ENCODE measurements at regions not wholly inside any gene's neighbourhood (a gene's known extent, or its start where the extent isn't known, plus 50 kb on each side); places are given as distances from the start of the nearest gene placed in this dataset.
"Not testable (repeated sequence)": the region's sequence is repeated elsewhere in the genome, so short reads cannot be mapped to it uniquely, and the experiment has no call there.

DNA sequence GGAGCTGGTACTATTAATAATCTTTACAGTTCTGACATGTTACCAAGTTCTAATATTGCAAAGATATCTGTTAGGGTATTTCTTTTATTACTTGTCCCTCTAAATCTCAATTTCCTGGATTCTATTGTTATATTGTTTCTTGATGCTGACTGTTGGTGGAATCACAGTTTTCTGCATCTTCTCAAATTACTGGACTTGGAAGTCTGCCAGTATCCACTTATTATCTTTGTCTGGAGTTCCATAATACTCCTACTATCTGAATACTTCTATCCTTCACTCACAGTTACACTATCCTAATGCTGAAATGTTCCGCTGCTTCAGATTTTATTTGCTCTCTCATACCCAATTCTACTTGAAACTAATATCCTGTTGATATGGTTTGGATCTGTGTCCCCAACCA, 1985.7 kb upstream of the PRR20A start:
- Mint-ChIP-seq H3K4me3 (no peak overlapping the region), H3K27ac (no peak overlapping the region), H3K9me3 (peaks cover 5 to 21% of the 10 kb centered on the region in 2 donors), H3K4me1 (ENCODE audit: low read depth) (no peaks in the 10 kb centered on the region), H3K27me3 (ENCODE audit: low read depth) (no peaks in the 10 kb centered on the region), H3K36me3 (ENCODE audit: insufficient read depth in 2 of 2) (peaks cover 2 to 3% of the 10 kb centered on the region in 2 donors)
- DNase-seq (no peak), ATAC-seq (replicated peaks in 1 of 2) (no peak)

GRCh38 chr13:55159765-55160164, 1981.0 kb upstream of the PRR20A start:
- Mint-ChIP-seq H3K36me3 (ENCODE audit: insufficient read depth in 2 of 2) (peaks cover 0 to 4% of the 10 kb centered on the region in 2 donors), H3K27me3 (ENCODE audit: low read depth) (no peaks in the 10 kb centered on the region), H3K9me3 (peaks cover 6 to 17% of the 10 kb centered on the region in 2 donors), H3K27ac (no peak overlapping the region), H3K4me1 (ENCODE audit: low read depth) (no peaks in the 10 kb centered on the region), H3K4me3 (no peak overlapping the region)
- no peak for DNase-seq
- no peak for ATAC-seq (replicated peaks in 1 of 2)

DNA sequence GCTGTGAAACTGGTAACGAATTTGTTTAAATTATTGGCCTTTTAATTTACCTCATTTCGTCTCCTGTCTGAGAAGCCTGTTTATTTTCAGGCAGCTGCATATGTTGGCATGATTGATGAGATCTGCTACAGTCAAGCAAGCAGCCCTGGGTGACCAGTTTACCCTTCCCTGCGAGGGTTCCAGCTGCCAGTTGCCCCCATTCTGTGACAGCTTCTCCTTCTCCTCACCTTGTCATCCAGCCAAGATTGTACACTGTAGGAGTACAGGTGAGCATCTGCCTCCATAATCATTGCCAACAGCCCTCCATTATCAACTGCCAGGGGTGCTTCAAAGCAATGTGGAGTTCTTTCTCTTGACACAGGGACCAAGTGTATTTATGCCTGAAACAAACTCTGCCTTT, 1979.9 kb upstream of the PRR20A start:
- H3K4me3 Mint-ChIP-seq, result no peak overlapping the region
- peaks cover 6 to 15% of the 10 kb centered on the region in 2 donors for H3K9me3 Mint-ChIP-seq
- ATAC-seq (replicated peaks in 1 of 2) (no peak), DNase-seq (no peak)
- H3K27ac Mint-ChIP-seq, result no peak overlapping the region
- no peaks in the 10 kb centered on the region for H3K27me3 Mint-ChIP-seq (ENCODE audit: low read depth)
- H3K36me3 Mint-ChIP-seq (ENCODE audit: insufficient read depth in 2 of 2), result peaks cover 1 to 4% of the 10 kb centered on the region in 2 donors
- no peaks in the 10 kb centered on the region for H3K4me1 Mint-ChIP-seq (ENCODE audit: low read depth)

DNA sequence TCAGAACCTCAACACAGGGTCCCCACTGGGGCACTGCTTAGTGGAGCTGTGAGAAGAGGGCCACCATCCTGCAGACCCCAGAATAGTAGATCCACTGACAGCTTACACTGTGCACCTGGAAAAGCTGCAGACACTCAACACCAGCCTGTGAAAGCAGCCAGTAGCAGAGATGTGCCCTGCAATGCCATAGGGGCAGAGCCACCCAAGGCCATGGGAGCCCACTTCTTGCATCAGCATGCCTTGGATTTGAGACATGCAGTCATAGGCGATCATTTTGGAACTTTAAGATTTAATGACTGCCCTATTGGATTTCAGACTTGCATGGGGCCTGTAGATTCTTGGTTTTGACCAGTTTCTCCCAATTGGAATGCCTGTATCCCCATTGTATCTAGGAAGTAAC, 1962.1 kb upstream of the PRR20A start:
- H3K4me1 Mint-ChIP-seq (ENCODE audit: low read depth); H3K36me3 Mint-ChIP-seq (ENCODE audit: insufficient read depth in 2 of 2); H3K27me3 Mint-ChIP-seq (ENCODE audit: low read depth); H3K4me3 Mint-ChIP-seq; H3K27ac Mint-ChIP-seq; DNase-seq; ATAC-seq (replicated peaks in 1 of 2): not testable (repeated sequence)
- H3K9me3 Mint-ChIP-seq, result peaks cover 12 to 23% of the 10 kb centered on the region in 2 donors

- Mint-ChIP-seq H3K4me3 (no peak overlapping the region), H3K36me3 (ENCODE audit: insufficient read depth in 2 of 2) (no peaks in the 10 kb centered on the region), H3K9me3 (peaks cover 3 to 4% of the 10 kb centered on the region in 2 donors), H3K4me1 (ENCODE audit: low read depth) (no peaks in the 10 kb centered on the region), H3K27ac (no peak overlapping the region), H3K27me3 (ENCODE audit: low read depth) (no peaks in the 10 kb centered on the region)
- ATAC-seq (replicated peaks in 1 of 2) (no peak), DNase-seq (no peak)
These were observed 1949.7 kb upstream of the PRR20A start for GRCh38 chr13:55190996-55191395.

DNA sequence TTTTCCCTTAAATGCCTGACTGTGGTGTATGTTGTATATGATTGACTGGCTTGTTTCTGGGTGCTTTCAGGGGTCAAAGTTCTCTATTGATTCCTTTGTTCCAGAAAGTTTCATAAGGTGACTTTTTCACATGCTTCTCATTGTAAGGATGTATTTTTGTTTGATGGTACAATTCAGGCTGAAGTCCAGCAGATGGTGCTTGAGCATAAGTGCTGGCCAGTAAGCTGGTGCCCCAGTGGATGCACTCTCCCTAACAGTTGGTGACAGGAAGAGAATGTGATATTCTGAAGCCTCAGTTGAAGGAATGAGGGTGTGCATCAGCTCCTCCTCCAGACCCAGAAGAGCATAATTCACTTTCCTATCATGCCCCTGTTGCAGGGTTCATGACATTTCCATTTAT, 1941.6 kb upstream of the PRR20A start:
- no peaks in the 10 kb centered on the region for H3K27me3 Mint-ChIP-seq (ENCODE audit: low read depth)
- ATAC-seq (replicated peaks in 1 of 2) (no peak), DNase-seq (no peak)
- peaks cover 5 to 9% of the 10 kb centered on the region in 2 donors for H3K9me3 Mint-ChIP-seq
- H3K4me3 Mint-ChIP-seq, result no peak overlapping the region
- H3K36me3 Mint-ChIP-seq (ENCODE audit: insufficient read depth in 2 of 2), result peaks cover 0 to 4% of the 10 kb centered on the region in 2 donors
- H3K27ac Mint-ChIP-seq, result no peak overlapping the region
- H3K4me1 Mint-ChIP-seq (ENCODE audit: low read depth), result no peaks in the 10 kb centered on the region

GRCh38 chr13:55214841-55215345, 1925.8 kb upstream of the PRR20A start:
- Mint-ChIP-seq H3K27me3 (ENCODE audit: low read depth) (no peaks in the 10 kb centered on the region), H3K9me3 (peaks cover 4 to 5% of the 10 kb centered on the region in 2 donors), H3K4me1 (ENCODE audit: low read depth) (no peaks in the 10 kb centered on the region), H3K36me3 (ENCODE audit: insufficient read depth in 2 of 2) (no peaks in the 10 kb centered on the region), H3K27ac (no peak overlapping the region), H3K4me3 (no peak overlapping the region)
- DNase-seq (no peak), ATAC-seq (replicated peaks in 1 of 2) (no peak)

GRCh38 chr13:55219538-55219937, 1921.2 kb upstream of the PRR20A start:
- no peaks in the 10 kb centered on the region for H3K27me3 Mint-ChIP-seq (ENCODE audit: low read depth)
- no peaks in the 10 kb centered on the region for H3K4me1 Mint-ChIP-seq (ENCODE audit: low read depth)
- H3K27ac Mint-ChIP-seq, result no peak overlapping the region
- no peaks in the 10 kb centered on the region for H3K36me3 Mint-ChIP-seq (ENCODE audit: insufficient read depth in 2 of 2)
- H3K9me3 Mint-ChIP-seq, result peaks cover 1 to 6% of the 10 kb centered on the region in 2 donors
- ATAC-seq (replicated peaks in 1 of 2) (no peak), DNase-seq (no peak)
- H3K4me3 Mint-ChIP-seq, result no peak overlapping the region

DNA sequence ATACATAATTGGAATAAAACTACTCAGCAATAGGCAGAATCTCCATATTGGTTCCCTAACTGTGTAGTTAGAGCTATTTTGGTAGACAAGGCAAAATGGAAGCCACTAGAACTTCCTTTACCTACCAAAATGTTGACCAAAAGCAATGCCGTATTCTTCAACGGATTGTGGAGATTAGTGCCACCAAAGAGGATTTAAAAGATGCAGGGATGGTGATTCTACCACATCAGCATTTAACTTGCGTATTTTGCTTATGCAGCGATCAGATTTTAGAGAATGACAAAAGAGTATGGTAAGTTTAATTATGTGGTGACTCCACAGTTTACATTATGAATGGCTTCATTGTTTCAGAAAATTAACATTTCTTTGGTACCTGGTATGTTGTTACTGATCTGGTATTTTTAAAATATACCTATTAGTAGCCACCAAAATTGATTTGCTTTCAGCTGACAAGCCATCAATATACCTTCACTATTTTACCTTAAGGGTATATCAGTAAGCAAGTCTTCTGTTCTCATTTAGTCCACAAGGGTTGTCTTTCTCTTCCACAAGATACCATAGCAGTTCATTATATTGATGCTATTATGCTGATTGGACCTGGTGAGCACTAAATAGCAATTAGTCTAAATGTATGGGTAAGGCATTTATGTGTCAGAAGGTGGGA, 1910.7 kb upstream of the PRR20A start:
- Mint-ChIP-seq H3K27me3 (ENCODE audit: low read depth) (no peaks in the 10 kb centered on the region), H3K4me3 (no peak overlapping the region), H3K36me3 (ENCODE audit: insufficient read depth in 2 of 2) (no peaks in the 10 kb centered on the region), H3K4me1 (ENCODE audit: low read depth) (no peaks in the 10 kb centered on the region), H3K9me3 (peaks cover 9 to 10% of the 10 kb centered on the region in 2 donors), H3K27ac (no peak overlapping the region)
- DNase-seq (no peak), ATAC-seq (replicated peaks in 1 of 2) (no peak)

- Mint-ChIP-seq H3K4me3 (no peak overlapping the region), H3K27ac (no peak overlapping the region), H3K9me3 (peaks cover 9 to 10% of the 10 kb centered on the region in 2 donors), H3K27me3 (ENCODE audit: low read depth) (no peaks in the 10 kb centered on the region), H3K4me1 (ENCODE audit: low read depth) (no peaks in the 10 kb centered on the region), H3K36me3 (ENCODE audit: insufficient read depth in 2 of 2) (no peaks in the 10 kb centered on the region)
- DNase-seq (no peak), ATAC-seq (replicated peaks in 1 of 2) (no peak)
These were observed 1910.2 kb upstream of the PRR20A start for GRCh38 chr13:55230570-55230908.

GRCh38 chr13:55234311-55234710, 1906.4 kb upstream of the PRR20A start:
- ATAC-seq (replicated peaks in 1 of 2) (no peak), DNase-seq (no peak)
- Mint-ChIP-seq H3K36me3 (ENCODE audit: insufficient read depth in 2 of 2) (peaks cover 0 to 2% of the 10 kb centered on the region in 2 donors), H3K4me3 (no peak overlapping the region), H3K27me3 (ENCODE audit: low read depth) (no peaks in the 10 kb centered on the region), H3K9me3 (peaks cover 13% of the 10 kb centered on the region in 2 donors), H3K27ac (no peak overlapping the region), H3K4me1 (ENCODE audit: low read depth) (no peaks in the 10 kb centered on the region)

DNA sequence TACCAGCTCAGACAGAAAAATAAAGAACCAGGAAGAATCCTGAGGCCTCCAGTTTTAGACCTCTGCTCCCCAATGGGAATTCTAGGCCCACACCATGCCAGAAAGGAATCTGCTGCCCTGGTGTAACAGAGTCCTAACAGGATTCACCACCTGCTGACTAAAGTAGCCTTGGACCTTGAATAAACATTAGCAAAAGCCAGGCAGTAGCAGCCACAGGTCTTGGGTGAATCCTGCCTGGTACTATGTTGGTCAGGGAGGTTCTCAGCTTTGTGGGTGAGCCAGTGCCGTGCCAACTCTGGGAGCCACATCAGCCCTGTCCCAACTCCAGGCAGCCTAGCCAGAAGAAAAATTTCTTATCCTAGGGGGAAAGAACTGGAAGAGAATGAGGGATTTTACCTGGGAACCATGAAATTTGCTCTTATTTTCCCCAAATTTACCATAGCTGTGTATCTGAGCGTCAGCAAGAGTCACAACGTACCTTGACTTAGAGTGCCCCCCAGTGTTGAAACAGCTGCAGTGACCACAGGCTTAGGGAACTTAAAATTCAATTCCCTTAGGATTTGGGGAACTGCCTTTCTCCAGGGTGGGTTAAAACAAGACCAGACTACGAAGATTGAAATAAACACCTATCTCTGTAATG, 1895.6 kb upstream of the PRR20A start:
- Mint-ChIP-seq H3K4me1 (ENCODE audit: low read depth) (no peaks in the 10 kb centered on the region), H3K27me3 (ENCODE audit: low read depth) (no peaks in the 10 kb centered on the region)

DNA sequence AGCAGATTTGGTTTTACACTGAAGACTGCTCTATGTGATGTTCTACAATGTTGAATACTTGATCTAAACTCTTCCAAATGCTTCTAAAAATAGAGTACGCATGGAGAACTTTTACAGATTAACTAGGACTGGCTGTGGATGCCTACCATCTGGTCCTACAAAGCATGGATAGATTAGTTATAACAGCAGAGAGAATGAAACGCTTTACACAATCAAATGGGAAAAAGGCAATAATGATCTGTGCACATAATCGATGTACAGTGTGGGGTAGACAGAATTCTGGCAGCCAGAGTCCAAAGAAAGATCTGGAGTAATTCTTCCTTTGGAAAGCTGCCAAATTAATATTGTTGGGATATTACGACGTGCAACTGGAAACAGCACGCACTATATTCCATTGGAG, 1885.5 kb upstream of the PRR20A start:
- ATAC-seq (replicated peaks in 1 of 2) (no peak), DNase-seq (no peak)
- Mint-ChIP-seq H3K4me1 (ENCODE audit: low read depth) (no peaks in the 10 kb centered on the region), H3K27ac (no peak overlapping the region), H3K36me3 (ENCODE audit: insufficient read depth in 2 of 2) (no peaks in the 10 kb centered on the region), H3K9me3 (peaks cover 16 to 18% of the 10 kb centered on the region in 2 donors), H3K4me3 (no peak overlapping the region), H3K27me3 (ENCODE audit: low read depth) (no peaks in the 10 kb centered on the region)

More for the DNA sequence above, 1895.6 kb upstream of the PRR20A start:
- H3K27ac Mint-ChIP-seq, result no peak overlapping the region
- ATAC-seq (replicated peaks in 1 of 2) (no peak), DNase-seq (no peak)
- H3K9me3 Mint-ChIP-seq, result peaks cover 2 to 19% of the 10 kb centered on the region in 2 donors
- H3K4me3 Mint-ChIP-seq, result no peak overlapping the region
- H3K36me3 Mint-ChIP-seq (ENCODE audit: insufficient read depth in 2 of 2), result no peaks in the 10 kb centered on the region

DNA sequence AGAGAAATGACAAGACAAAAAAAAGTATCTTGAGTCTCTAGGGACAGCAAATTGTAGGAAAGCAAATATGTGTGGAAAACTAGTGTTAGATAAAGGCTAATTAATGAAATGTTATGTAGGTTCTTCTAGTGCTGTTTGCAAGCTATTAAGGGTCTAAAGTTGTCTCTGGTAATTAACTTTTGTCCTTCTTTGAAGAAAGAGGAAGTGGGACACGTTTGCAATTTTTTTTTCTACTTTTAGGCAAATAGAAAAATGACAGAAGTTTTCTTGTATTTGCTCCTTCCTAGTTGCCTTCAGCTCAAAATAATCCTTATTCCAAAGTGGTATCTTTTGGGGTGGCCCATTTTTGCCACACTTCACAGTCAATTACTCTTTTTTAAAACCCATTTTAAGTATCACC, 1877.7 kb upstream of the PRR20A start:
- Mint-ChIP-seq H3K27ac (no peak overlapping the region), H3K27me3 (ENCODE audit: low read depth) (no peaks in the 10 kb centered on the region), H3K4me3 (no peak overlapping the region), H3K4me1 (ENCODE audit: low read depth) (no peaks in the 10 kb centered on the region), H3K9me3 (peaks cover 8 to 10% of the 10 kb centered on the region in 2 donors), H3K36me3 (ENCODE audit: insufficient read depth in 2 of 2) (no peaks in the 10 kb centered on the region)
- DNase-seq, result no peak
- ATAC-seq (replicated peaks in 1 of 2), result no peak
